ENCODE measurements at regions not wholly inside any gene's neighbourhood (a gene's known extent, or its start where the extent isn't known, plus 50 kb on each side); places are given as distances from the start of the nearest gene placed in this dataset.

DNA sequence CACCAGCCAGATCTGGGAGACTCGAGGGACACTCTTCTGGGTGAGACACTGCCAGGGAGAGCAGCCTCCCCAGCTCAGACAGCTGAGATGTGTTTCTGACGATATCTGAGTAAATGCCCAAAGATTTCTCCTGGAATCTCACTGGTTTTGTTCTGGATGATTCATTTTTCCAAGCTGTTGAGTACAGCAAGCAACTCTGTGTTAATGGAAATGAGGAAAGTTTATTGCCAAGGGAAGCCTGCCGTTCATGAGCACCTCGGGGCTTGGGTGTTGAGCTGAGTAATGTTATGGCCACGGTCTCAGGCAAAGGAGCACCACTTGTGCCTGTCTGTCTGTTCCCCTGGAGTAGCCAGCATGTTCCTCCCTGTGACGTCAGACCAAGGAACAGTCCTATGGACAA is 1132.4 kb downstream of the BRD1 start:
- intact Hi-C loops (cut with DNase I) = no loop called here
- H3K27me3 ChIP-seq (ENCODE audit: insufficient read depth in 3 of 3, low read length in 2 of 3) = peaks cover 0 to 1% (median 0%) of the 10 kb centered on the region in 3 donors
- no peaks in the 10 kb centered on the region for H3K4me1 ChIP-seq
- no peaks in the 10 kb centered on the region for H3K36me3 ChIP-seq (ENCODE audit: insufficient read depth in 1 of 2, low read depth in 1 of 2)
- TF ChIP-seq, protein P1, sequence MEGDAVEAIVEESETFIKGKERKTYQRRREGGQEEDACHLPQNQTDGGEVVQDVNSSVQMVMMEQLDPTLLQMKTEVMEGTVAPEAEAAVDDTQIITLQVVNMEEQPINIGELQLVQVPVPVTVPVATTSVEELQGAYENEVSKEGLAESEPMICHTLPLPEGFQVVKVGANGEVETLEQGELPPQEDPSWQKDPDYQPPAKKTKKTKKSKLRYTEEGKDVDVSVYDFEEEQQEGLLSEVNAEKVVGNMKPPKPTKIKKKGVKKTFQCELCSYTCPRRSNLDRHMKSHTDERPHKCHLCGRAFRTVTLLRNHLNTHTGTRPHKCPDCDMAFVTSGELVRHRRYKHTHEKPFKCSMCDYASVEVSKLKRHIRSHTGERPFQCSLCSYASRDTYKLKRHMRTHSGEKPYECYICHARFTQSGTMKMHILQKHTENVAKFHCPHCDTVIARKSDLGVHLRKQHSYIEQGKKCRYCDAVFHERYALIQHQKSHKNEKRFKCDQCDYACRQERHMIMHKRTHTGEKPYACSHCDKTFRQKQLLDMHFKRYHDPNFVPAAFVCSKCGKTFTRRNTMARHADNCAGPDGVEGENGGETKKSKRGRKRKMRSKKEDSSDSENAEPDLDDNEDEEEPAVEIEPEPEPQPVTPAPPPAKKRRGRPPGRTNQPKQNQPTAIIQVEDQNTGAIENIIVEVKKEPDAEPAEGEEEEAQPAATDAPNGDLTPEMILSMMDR (IDR thresholded peaks at IDR 0.05) = no peak
- DNase-seq (no peak), ATAC-seq (no peak)
- H3K27ac ChIP-seq = no peak overlapping the region
- H3K9me3 ChIP-seq = no peaks in the 10 kb centered on the region
- H3K4me3 ChIP-seq = no peak overlapping the region
- 15 to 24% (median 19%) methylated on average over 6 of the region's 6 CpGs for WGBS, 3 donors

DNA sequence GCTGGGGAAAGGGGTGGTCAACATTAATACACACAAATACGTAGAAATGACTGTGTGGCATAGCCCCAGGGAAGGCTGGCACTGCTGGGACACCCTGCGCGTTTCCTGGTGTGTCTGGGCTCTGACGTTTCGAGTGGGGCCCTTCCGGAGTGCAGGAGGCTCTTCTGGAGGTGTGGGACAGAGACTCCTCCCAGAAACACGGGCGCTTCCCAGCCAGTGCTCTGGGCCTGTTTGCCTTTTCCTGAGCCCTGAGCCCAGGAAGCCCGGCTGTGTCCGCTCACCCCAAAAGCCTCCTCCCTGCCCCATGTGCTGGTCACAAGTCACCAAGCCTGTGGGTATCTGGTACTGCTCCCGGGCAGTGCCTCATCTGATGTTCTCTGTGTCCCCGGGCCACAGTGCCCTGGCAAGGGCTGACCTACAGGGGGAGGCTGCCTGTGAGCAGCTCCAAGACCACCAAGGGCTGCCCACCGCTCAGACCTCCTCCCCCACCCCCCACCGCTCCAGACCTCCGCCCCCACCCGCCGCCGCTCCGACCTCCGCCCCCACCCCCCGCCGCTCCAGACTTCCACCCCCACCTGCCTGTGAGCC is 1133.3 kb downstream of the BRD1 start:
- Histone ChIP-seq H3K36me3 (ENCODE audit: insufficient read depth in 1 of 2, low read depth in 1 of 2) (no peaks in the 10 kb centered on the region), H3K4me3 (no peak overlapping the region), H3K27ac (no peak overlapping the region), H3K9me3 (no peaks in the 10 kb centered on the region), H3K27me3 (ENCODE audit: insufficient read depth in 3 of 3, low read length in 2 of 3) (peaks cover 0 to 1% (median 0%) of the 10 kb centered on the region in 3 donors), H3K4me1 (no peaks in the 10 kb centered on the region)
- TF ChIP-seq, protein P1 (IDR thresholded peaks at IDR 0.05) = no peak
- 62 to 74% (median 71%) methylated on average over 15 to 21 of the region's 22 CpGs for WGBS, 3 donors
- ATAC-seq (no peak), DNase-seq (peak; percentile 7 to 29)
- intact Hi-C loops (cut with DNase I) = no loop called here

GRCh38 chr22:48693377-48694135 is 1134.1 kb downstream of the BRD1 start:
- DNase-seq = peak; percentile 6 to 45
- 89 to 93% (median 92%) methylated on average over 24 to 26 of the region's 26 CpGs for WGBS, 3 donors
- TF ChIP-seq, protein P1 (IDR thresholded peaks at IDR 0.05) = no peak

DNA sequence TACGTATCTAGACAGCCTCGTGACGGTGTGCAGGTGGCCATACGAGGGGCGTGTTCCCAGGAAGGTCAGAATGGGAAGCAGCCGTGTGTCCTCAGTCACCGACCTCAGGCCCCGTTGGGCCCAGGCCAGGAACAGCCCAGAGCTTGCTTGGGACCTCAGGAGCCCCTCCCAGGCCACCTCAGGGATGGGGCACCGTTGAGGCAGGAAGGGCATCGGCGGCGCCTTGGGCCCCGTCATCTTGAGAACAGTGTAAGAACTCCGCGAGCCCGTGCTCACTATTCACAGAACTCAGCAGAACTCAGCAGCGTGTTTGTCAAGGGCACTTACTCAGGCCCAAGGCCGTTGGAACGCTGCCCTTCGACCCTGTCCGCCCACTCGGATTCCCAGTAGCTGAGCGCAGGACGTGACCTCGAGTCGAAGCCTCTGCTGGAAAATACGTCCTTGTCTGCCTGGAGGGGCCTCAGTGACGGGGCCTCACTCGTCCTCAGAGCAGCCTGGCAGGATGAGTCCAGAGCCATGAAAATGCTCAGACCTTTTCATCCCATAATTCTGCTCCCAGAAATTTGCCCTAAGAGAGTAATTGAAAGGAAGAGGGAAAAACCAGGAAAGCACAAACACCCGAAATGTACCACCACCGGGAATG is 1134.8 kb downstream of the BRD1 start:
- Histone ChIP-seq H3K4me3 (no peak overlapping the region), H3K36me3 (ENCODE audit: insufficient read depth in 1 of 2, low read depth in 1 of 2) (no peaks in the 10 kb centered on the region), H3K27me3 (ENCODE audit: insufficient read depth in 3 of 3, low read length in 2 of 3) (peaks cover 0 to 1% (median 0%) of the 10 kb centered on the region in 3 donors), H3K4me1 (no peaks in the 10 kb centered on the region), H3K27ac (no peak overlapping the region), H3K9me3 (no peaks in the 10 kb centered on the region)
- TF ChIP-seq, protein P1 (IDR thresholded peaks at IDR 0.05) = no peak
- DNase-seq = peak in 1 of 2 donors; percentile 43
- no peak for ATAC-seq
- intact Hi-C loops (cut with DNase I) = no loop called here
- WGBS, 3 donors = 71 to 83% (median 77%) methylated on average over 31 of the region's 31 CpGs

More at GRCh38 chr22:48693377-48694135, 1134.1 kb downstream of the BRD1 start:
- intact Hi-C loops (cut with DNase I) = no loop called here
- H3K27me3 ChIP-seq (ENCODE audit: insufficient read depth in 3 of 3, low read length in 2 of 3) = peaks cover 0 to 1% (median 0%) of the 10 kb centered on the region in 3 donors
- H3K36me3 ChIP-seq (ENCODE audit: insufficient read depth in 1 of 2, low read depth in 1 of 2) = no peaks in the 10 kb centered on the region
- ATAC-seq = no peak
- no peak overlapping the region for H3K27ac ChIP-seq
- no peaks in the 10 kb centered on the region for H3K9me3 ChIP-seq
- H3K4me1 ChIP-seq = no peaks in the 10 kb centered on the region
- no peak overlapping the region for H3K4me3 ChIP-seq

All from psoas muscle (tissue), 7 donors.